DMS79 (cell line): ENCODE measurements at regions not wholly inside any gene's neighbourhood (a gene's known extent, or its start where the extent isn't known, plus 50 kb on each side); places are given as distances from the start of the nearest gene placed in this dataset.
"Not testable (repeated sequence)": the region's sequence is repeated elsewhere in the genome, so short reads cannot be mapped to it uniquely, and the experiment has no call there.

Experiments used
- DNase-seq: peaks from one replicate; lab custom pipeline; 2025; lab: John Stamatoyannopoulos, UW

GRCh38 chr21:18550361-18550760, 146.8 kb upstream of the TMPRSS15 start:
- no peak for DNase-seq

DNA sequence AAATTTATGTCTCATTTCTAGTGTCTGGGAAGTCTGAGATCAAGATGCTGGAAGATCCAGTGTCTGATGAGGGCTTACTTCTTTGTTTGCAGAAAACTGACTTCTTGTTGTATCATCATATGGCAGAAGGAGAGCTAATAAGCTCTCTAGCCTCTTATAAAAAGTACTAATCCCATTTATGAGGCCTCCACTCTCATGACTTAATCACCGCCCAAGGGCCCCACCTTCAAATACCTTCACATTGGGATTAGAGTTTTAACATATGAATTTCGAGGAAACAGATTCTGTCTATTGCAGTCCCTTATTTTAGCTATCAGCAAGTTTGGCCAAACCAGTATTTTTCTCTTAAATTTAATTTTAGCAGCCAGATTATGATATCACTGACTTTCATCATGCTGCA, 150.2 kb upstream of the TMPRSS15 start:
- DNase-seq: no peak

- DNase-seq: not testable (repeated sequence)
These were observed 164.2 kb upstream of the TMPRSS15 start for GRCh38 chr21:18567770-18568169.

DNA sequence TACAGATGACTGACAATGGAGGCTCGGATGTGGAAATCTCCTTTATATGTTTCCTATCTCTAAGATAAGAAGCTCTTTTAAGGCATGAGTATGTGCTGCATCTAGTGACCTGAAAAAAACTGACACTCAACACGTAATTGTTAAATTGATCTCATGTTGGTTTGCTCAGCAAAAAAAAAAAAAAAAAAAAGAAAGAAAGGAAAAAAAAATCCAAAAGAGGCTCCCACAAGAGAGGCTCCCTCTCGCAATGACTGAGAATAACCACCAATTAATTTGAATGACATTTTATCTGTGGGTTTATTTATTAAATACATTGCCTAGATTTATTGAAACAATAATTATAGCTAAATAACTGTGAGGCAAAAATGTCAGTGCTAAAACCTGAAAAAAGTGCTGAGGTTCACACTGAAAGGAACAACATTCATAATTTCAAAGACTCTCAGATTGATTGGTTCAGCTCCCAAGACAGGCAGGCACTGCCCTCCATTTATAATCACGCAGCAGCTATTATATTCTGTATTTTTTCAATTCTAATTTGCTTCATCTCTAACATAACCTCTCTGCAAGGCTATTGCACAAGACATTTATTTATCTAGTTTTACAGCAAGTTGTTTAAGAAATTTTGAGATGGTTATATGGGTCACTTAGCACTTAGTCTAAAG, 184.5 kb upstream of the TMPRSS15 start:
- DNase-seq: no peak

DNA sequence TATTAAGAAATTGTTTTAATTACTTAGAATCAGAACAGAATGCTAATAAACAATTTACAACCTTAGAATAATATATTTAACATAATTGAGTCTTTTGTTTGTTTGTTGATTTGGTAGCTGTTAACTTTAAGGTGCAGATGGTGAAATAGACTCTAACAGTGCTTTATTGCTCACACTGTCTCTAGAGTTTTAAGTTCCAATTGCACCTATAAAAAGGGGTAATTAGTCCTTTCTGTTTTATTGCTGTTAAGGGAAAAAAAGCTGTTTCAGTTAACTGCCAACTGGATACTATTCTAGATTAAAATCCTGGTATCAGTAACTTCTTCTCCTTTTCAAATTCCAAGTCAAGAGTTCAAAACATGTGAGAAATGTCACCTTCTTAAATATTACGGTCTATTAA, 197.6 kb upstream of the TMPRSS15 start:
- DNase-seq: no peak

GRCh38 chr21:18602711-18603110, 199.1 kb upstream of the TMPRSS15 start:
- DNase-seq: no peak

DNA sequence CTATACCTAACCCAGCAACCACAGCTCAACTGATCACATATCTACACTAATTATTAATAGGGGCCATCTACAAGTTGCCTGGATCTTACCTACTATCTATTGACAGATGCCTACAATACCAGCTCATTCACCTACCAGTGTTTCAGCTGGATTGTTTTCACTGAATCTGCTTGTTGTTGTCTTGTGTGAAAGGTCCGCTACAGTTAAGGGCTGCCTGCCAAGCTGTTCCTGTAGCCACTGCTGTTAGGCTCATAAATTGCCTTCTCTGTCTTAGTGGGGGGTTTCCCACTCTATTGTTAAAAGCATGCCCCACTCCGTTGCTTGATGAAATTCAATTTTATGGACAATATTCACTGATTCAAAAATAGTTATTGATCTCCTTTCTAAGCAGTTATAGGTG, 199.7 kb upstream of the TMPRSS15 start:
- no peak for DNase-seq

DNA sequence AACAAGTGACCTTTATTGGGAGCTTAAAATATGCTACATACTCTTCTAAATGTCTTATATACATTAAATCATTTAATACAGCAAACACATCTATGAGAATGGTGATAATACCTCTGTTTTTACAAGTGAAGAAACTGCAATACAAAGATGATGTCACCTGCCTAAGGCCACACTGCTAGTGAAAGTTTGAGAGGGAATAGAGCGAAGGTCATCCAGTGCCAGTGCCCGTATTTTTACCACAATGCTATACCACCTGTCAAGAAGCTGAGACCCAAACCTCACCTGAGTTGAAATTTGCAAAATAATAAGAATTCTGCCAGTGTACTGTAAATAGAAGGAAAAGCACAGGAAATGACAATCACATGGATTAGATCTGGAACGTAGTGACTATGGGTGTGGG, 200.4 kb upstream of the TMPRSS15 start:
- no peak for DNase-seq

DNA sequence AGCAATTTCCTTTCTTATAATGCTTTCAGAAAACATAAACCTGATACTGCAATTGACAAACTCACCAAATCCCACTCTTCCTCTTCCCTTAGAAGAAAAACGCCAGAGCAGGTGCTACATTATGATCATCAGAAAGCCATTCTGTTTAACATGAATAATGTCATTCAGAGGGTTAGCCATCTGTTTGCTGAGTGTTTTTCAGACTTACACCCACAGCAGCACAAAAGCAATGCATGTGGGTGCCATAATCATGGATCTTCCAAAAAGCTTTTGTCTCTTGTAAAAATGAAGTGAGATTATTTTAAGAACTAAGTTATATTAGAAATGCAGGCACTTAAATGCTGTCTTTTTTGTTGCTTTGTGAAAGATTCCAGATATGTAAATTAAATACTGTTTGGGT, 204.6 kb upstream of the TMPRSS15 start:
- no peak for DNase-seq

DNA sequence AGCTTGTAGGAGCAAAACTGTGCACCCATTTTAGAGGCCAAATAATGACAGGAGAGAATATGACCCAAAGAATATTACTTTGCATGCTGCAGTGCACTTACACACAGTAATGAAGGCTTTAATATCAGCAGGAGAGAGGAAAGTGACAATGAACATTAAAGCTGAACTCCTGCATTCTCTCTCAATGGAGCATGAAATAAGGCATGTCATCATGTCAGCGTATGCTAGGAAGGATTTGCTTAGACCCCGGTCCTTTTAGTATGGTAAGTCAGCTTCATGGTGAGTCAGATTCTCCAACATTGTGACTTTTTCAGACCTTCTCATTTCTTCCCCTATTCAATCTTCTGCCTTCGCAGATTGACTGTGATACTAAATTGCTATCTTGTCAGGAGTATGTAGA, 210.7 kb upstream of the TMPRSS15 start:
- no peak for DNase-seq

DNA sequence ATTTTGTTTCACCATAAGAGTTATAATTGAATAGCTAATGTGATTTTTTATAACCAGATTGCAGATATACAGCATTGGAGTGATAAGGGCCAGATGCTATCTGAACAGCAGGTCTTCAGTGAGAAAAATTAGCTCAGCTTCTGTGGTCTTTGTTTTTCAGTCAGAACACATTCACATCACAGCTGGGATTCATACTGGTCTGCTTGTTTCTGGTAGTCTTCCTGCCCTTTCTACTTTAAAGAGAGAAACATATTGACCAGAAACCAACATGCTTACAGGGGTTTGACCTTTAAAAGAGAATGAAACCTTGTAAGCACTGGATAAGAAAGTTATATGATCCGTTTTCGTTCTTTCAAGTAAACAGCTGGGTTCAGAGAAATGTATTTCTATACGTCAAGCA, 213.7 kb upstream of the TMPRSS15 start:
- DNase-seq: no peak

GRCh38 chr21:18620436-18620835, 216.9 kb upstream of the TMPRSS15 start:
- DNase-seq: no peak

- DNase-seq: no peak
These were observed 218.8 kb upstream of the TMPRSS15 start for GRCh38 chr21:18622383-18622782.

DNA sequence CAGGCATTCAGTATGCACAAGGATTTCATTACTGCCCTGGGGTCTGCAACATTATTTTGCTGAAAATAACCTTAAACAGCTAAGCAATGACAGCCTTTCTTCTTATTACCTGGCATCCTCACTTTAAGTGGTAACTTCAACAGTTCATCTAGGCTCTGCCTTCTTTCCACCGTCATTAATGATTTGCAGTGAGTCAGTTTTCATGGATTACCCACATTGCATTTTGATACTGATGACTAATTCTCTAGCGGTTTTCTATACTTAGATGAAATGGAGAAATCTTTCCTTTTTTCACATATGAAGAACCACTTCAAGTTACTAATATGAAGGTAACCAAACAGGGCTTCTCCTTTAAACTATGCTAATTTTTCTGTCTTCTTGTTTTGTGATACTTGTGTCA, 226.9 kb upstream of the TMPRSS15 start:
- DNase-seq: no peak

- DNase-seq: no peak
These were observed 233.3 kb upstream of the TMPRSS15 start for GRCh38 chr21:18636897-18637296.

GRCh38 chr21:18646116-18646515, 242.5 kb upstream of the TMPRSS15 start:
- DNase-seq: no peak

DNA sequence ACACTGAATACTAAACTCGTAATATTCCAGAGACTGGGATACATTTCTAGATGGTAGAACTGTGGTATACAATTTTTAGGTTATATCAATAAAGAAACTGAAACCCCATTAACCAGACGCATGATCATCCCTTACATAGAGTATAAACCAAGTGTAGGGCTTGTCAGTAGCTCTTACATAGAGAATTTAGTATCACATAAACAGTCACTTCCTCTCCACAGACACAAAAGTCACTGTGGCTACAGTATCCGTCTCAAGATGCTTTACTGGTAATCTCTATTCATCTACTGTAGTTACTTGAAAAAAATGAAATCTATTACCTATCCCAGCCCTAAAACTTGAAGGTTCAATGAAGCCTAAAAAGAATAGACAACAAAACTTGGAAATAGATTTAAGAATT, 252.3 kb upstream of the TMPRSS15 start:
- DNase-seq: no peak

- no peak for DNase-seq
These were observed 258.3 kb upstream of the TMPRSS15 start for GRCh38 chr21:18661842-18662241.

DNA sequence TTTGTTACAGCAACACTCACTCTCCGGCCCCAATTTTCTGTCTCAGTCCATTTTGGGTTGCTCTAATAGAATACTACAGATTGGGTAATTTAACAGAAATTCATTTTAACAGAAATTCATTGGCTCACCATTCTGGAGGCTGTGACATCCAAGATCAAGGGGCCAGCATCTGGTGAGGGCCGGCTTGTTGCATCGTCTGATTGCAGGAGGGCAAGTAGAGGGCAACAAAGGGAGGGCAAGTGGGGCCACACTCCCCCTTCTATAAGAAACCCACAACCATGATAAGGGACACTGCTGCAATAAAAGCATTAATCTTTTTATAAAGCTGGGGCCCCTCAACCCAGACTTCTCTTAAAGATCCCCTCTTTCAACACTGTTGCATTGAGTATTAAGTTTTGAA, 260.1 kb upstream of the TMPRSS15 start:
- DNase-seq: no peak

GRCh38 chr21:18666725-18667124, 263.1 kb upstream of the TMPRSS15 start:
- no peak for DNase-seq

DNA sequence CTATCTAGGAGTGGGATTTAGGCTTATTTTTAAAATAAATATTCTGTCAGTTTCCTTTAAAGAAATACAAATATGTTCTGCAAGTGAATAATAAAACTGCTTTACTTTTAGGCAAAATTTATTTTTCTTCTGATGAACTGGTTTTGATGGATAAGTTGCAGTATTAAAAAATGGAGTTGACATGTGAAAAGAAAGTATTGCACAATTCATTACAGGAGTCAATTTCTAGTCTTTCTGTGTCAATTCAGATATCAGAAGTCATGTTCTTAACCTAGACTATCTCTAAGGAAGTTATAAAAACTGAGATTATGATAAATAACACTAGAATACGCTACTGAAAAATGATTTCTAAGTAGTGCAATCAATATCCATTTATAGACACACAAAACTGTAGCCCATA, 270.2 kb upstream of the TMPRSS15 start:
- no peak for DNase-seq

DNA sequence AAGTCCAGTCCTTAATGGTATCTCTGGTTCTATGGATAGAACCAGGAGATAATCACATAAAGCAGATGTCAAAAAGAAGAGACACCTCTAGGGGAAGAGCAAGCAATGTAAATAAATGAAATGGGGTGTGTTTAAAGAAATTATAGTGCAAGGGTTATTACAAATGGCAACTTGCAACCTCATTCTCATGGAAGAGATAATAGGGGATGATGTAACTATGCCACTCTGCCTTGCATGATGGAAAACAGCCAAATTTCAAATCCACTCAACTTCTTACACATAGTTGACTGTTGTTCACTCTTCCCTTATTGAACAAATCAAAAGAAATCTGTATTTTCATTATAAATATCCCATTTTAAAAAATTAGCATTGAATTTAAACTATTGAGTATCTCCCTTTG, 274.0 kb upstream of the TMPRSS15 start:
- no peak for DNase-seq

GRCh38 chr21:18705971-18706370, 302.4 kb upstream of the TMPRSS15 start:
- no peak for DNase-seq

DNA sequence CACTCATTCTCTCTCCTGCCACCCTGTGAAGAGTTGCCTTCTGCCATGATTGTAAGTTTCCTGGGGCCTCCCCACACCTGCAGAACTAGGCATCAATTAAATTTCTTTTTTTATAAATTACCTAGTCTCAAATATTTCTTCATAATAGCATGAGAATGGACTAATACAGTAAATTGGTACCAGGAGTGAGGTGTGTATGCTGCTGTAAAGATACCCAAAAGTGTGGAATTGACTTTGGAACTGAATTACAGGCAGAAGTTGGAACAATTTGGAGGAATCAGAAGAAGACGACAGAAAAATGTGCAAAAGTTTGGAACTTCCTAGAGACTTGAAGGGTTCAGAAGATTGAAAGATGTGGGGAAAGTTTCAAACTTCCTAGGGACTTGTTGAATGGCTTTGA, 308.1 kb upstream of the TMPRSS15 start:
- no peak for DNase-seq

- no peak for DNase-seq
These were observed 312.0 kb upstream of the TMPRSS15 start for GRCh38 chr21:18715606-18716005.
